Panc1 (cell line): ENCODE measurements at regions not wholly inside any gene's neighbourhood (a gene's known extent, or its start where the extent isn't known, plus 50 kb on each side); places are given as distances from the start of the nearest gene placed in this dataset.
"Not testable (repeated sequence)": the region's sequence is repeated elsewhere in the genome, so short reads cannot be mapped to it uniquely, and the experiment has no call there.

Experiments used
- ATAC-seq: fragments of 200-7000 bp; cut with Tn5 transposase; 2 replicates; pipeline ENCODE4 v1.9.1; 2020; ENCODE audit warnings: mild to moderate bottlenecking, moderate library complexity
- BruUV-seq: library from RNA; stranded (reverse); fragments of 400-500 nt; replicated peaks from 2 replicates; lab custom pipeline; 2021; lab: Mats Ljungman, UMichigan
- CTCF ChIA-PET: fragments of 300-600 bp; sonication (Branson Sonifier 250); formaldehyde crosslinking; loops from one replicate; lab custom pipeline; 2022; ENCODE audit warnings: antibody characterized with exemption; lab: Charles Lee
- POLR2A ChIA-PET: fragments of 300-600 bp; sonication (Branson Sonifier 250); formaldehyde crosslinking; loops from one replicate; lab custom pipeline; 2022; ENCODE audit warnings: antibody characterized with exemption; lab: Charles Lee
- DNase-seq: peaks from one replicate; pipeline ENCODE4 v3.0.0-alpha.2; 2010; ENCODE audit warnings: low read depth, low spot score
- H3K27ac ChIP-seq: 2 replicates; pipeline ENCODE4 v1.5.1; 2011; ENCODE audit warnings: mild to moderate bottlenecking, low read length, inconsistent platforms
- H3K27me3 ChIP-seq: fragments of 200-500 bp; sonication (Bioruptor generic); 2 replicates; pipeline ENCODE4 v1.6.0; 2014; ENCODE audit warnings: low read length, inconsistent platforms; ENCODE audit not compliant: control insufficient read depth, insufficient read depth
- H3K36me3 ChIP-seq: fragments of 200-500 bp; sonication (Bioruptor generic); 2 replicates; pipeline ENCODE4 v1.5.1; 2014; ENCODE audit warnings: inconsistent platforms, mild to moderate bottlenecking, low read length, moderate library complexity; ENCODE audit not compliant: control insufficient read depth, insufficient read depth
- H3K4me1 ChIP-seq: 2 replicates; pipeline ENCODE4 v1.5.1; 2011; ENCODE audit warnings: inconsistent platforms, mild to moderate bottlenecking, low read length, moderate library complexity; ENCODE audit not compliant: control insufficient read depth, insufficient read depth
- H3K4me3 ChIP-seq, 2 experiments: 2 replicates each; pipeline ENCODE4 v1.5.1; 2011 to 2012; ENCODE audit warnings: low read depth in 2 of 2, low read length in 2 of 2, mild to moderate bottlenecking in 2 of 2, inconsistent platforms in 1 of 2, moderate library complexity in 1 of 2
- H3K9me3 ChIP-seq: fragments of 200-500 bp; sonication (Bioruptor generic); 2 replicates; pipeline ENCODE4 v1.5.1; 2014; ENCODE audit warnings: low read depth, mild to moderate bottlenecking, inconsistent platforms, low read length, moderate library complexity; ENCODE audit not compliant: control insufficient read depth, insufficient read depth
- CTCF ChIP-seq: fragments of 450-650 bp; IDR thresholded peaks from 2 replicates; pipeline ENCODE4 v1.5.1; 2017; ENCODE audit warnings: mild to moderate bottlenecking
- POLR2AphosphoS5 ChIP-seq: IDR thresholded peaks from 2 replicates; pipeline ENCODE4 v1.6.1; 2012; ENCODE audit warnings: mild to moderate bottlenecking, low read depth, low read length, moderate library complexity
- REST ChIP-seq, 2 experiments: IDR thresholded peaks; 2 replicates each; pipeline ENCODE4 v1.6.1; 2011 to 2012; ENCODE audit warnings: low read depth in 2 of 2, control low read depth in 1 of 2, low read length in 1 of 2, mild to moderate bottlenecking in 1 of 2, moderate library complexity in 1 of 2; ENCODE audit not compliant: insufficient read depth in 1 of 2
- SIN3A ChIP-seq: IDR thresholded peaks from 2 replicates; pipeline ENCODE4 v1.6.1; 2012; ENCODE audit warnings: low read depth, mild to moderate bottlenecking, low read length, moderate library complexity, borderline replicate concordance; ENCODE audit not compliant: insufficient read depth
- TCF7L2 ChIP-seq: IDR thresholded peaks from 2 replicates; pipeline ENCODE4 v1.6.1; 2011; ENCODE audit warnings: mild to moderate bottlenecking, low read depth, low read length, inconsistent platforms
- in situ Hi-C: cut with HindIII; loops from 2 replicates; pipeline ENCODE4 v1.10.0; 2016; ENCODE audit warnings: low sequenced_read_pairs, low pct_unique_long_range_greater_than_20kb
- intact Hi-C: fragments of 100-400 bp; cut with micrococcal nuclease; formaldehyde crosslinking; loops from one replicate; pipeline ENCODE4 v1.10.0; 2022; ENCODE audit not compliant: unreplicated experiment

- intact Hi-C loops (no loop called here), in situ Hi-C loops (no loop called here)
- no peaks in the 10 kb centered on the region for H3K9me3 ChIP-seq
- TF ChIP-seq SIN3A (no peak), REST (IDR thresholded peaks at IDR 0.05; ENCODE audit: insufficient read depth in 1 of 2, low read depth in 2 of 2, low read length in 1 of 2) (no peak), POLR2AphosphoS5 (no peak), TCF7L2 (no peak), CTCF (no peak; the same call in 1 of the 2 replicates)
- ATAC-seq (no peak), DNase-seq (no peak)
- no peak overlapping the region for H3K4me3 ChIP-seq
- H3K36me3 ChIP-seq: no peaks in the 10 kb centered on the region
- ChIA-PET CTCF (no interaction called here), POLR2A (interaction anchor here (0.6 kb wide), 1 partner anchor 614 kb away, joined by 6 read pairs; no protein-coding TSS in a partner anchor)
- no peak overlapping the region for H3K27ac ChIP-seq
- H3K4me1 ChIP-seq: no peaks in the 10 kb centered on the region
- no peaks in the 10 kb centered on the region for H3K27me3 ChIP-seq
- BruUV-seq: no TSS peak
Observed at GRCh38 chr7:67912437-67912836, 915.8 kb downstream of the TYW1 start.

- no TSS peak for BruUV-seq
- intact Hi-C loops (no loop called here), in situ Hi-C loops (no loop called here)
- H3K9me3 ChIP-seq: no peaks in the 10 kb centered on the region
- POLR2A ChIA-PET: no interaction called here
- H3K36me3 ChIP-seq: no peaks in the 10 kb centered on the region
- no peak overlapping the region for H3K4me3 ChIP-seq
- CTCF ChIA-PET: no interaction called here
- ATAC-seq: no peak
- no peak for DNase-seq
- no peaks in the 10 kb centered on the region for H3K27me3 ChIP-seq
- H3K27ac ChIP-seq: no peak overlapping the region
- H3K4me1 ChIP-seq: no peaks in the 10 kb centered on the region
- no peak for TF ChIP-seq CTCF
- no peak for TF ChIP-seq SIN3A
- TF ChIP-seq POLR2AphosphoS5: no peak
Observed at GRCh38 chr7:67913604-67914003, 917.0 kb downstream of the TYW1 start.

GRCh38 chr7:67916111-67916510 lies 919.5 kb downstream of the TYW1 start:
- H3K4me3 ChIP-seq, H3K9me3 ChIP-seq, H3K36me3 ChIP-seq, CTCF ChIA-PET, BruUV-seq, POLR2A ChIA-PET, in situ Hi-C loops, DNase-seq, intact Hi-C loops, H3K27me3 ChIP-seq, H3K4me1 ChIP-seq, ATAC-seq, H3K27ac ChIP-seq: not testable (repeated sequence)
